OCI-LY7 (cell line): ENCODE measurements at regions not wholly inside any gene's neighbourhood (a gene's known extent, or its start where the extent isn't known, plus 50 kb on each side); places are given as distances from the start of the nearest gene placed in this dataset.

Experiments used
- BruUV-seq: library from RNA; stranded (reverse); fragments of 400-500 nt; replicated peaks from 2 replicates; lab custom pipeline; 2021; lab: Mats Ljungman, UMichigan
- CTCF ChIA-PET: fragments of 300-600 bp; sonication (Branson Sonifier 250); formaldehyde crosslinking; loops from one replicate; lab custom pipeline; 2022; ENCODE audit warnings: antibody characterized with exemption; ENCODE audit not compliant: unreplicated experiment; lab: Charles Lee
- POLR2A ChIA-PET: fragments of 300-600 bp; sonication (Branson Sonifier 250); formaldehyde crosslinking; loops from one replicate; lab custom pipeline; 2022; ENCODE audit warnings: antibody characterized with exemption; lab: Charles Lee
- DNase-seq: peaks from one replicate; pipeline ENCODE4 v3.0.0-alpha.2; 2015; ENCODE audit warnings: low spot score
- H2AFZ ChIP-seq: fragments of 200-600 bp; sonication (generic), shearing (Covaris generic); 2 replicates; pipeline ENCODE4 v1.6.1; 2014; ENCODE audit warnings: mild to moderate bottlenecking, antibody characterized with exemption, low read length, moderate library complexity
- H3K27ac ChIP-seq: fragments of 200-600 bp; sonication (generic); 2 replicates; pipeline ENCODE4 v1.5.1; 2014; ENCODE audit warnings: mixed run types, low read depth, mild to moderate bottlenecking, moderate library complexity, low read length, inconsistent platforms; ENCODE audit not compliant: poor library complexity, severe bottlenecking
- H3K36me3 ChIP-seq: fragments of 200-600 bp; sonication (generic); 2 replicates; pipeline ENCODE4 v1.6.1; 2014; ENCODE audit warnings: mild to moderate bottlenecking, antibody characterized with exemption, low read length, moderate library complexity, mixed read lengths; ENCODE audit not compliant: insufficient read depth
- H3K4me1 ChIP-seq: fragments of 200-600 bp; sonication (generic); 2 replicates; pipeline ENCODE4 v1.5.1; 2014; ENCODE audit warnings: mild to moderate bottlenecking, low read length; ENCODE audit not compliant: insufficient read depth, poor library complexity, severe bottlenecking
- H3K4me2 ChIP-seq: fragments of 200-600 bp; sonication (generic); 2 replicates; pipeline ENCODE4 v1.6.1; 2014; ENCODE audit warnings: mild to moderate bottlenecking, low read length
- H3K4me3 ChIP-seq: fragments of 200-600 bp; sonication (generic); 2 replicates; pipeline ENCODE4 v1.5.1; 2014; ENCODE audit warnings: mild to moderate bottlenecking, low read depth, low read length; ENCODE audit not compliant: poor library complexity, severe bottlenecking
- H3K79me2 ChIP-seq: fragments of 200-600 bp; sonication (generic); 2 replicates; pipeline ENCODE4 v1.6.1; 2016; ENCODE audit warnings: low read depth, mild to moderate bottlenecking, low read length, moderate library complexity, mixed read lengths; ENCODE audit not compliant: insufficient read depth
- H3K9me2 ChIP-seq: fragments of 200-600 bp; sonication (generic); 2 replicates; pipeline ENCODE4 v1.6.1; 2016; ENCODE audit warnings: mild to moderate bottlenecking, low read length, mixed read lengths; ENCODE audit not compliant: insufficient read depth
- H3K9me3 ChIP-seq: fragments of 200-600 bp; sonication (generic); 2 replicates; pipeline ENCODE4 v1.6.1; 2014; ENCODE audit warnings: mild to moderate bottlenecking, mixed run types, low read length, mixed read lengths
- H4K20me1 ChIP-seq: fragments of 200-600 bp; sonication (generic); 2 replicates; pipeline ENCODE4 v1.6.1; 2014; ENCODE audit warnings: mild to moderate bottlenecking, antibody characterized with exemption, low read length, moderate library complexity, mixed read lengths; ENCODE audit not compliant: insufficient read depth
- EZH2phosphoT487 ChIP-seq: fragments of 200-600 bp; sonication (generic); IDR thresholded peaks from 2 replicates; pipeline ENCODE4 v1.6.1; 2018; ENCODE audit warnings: low read depth, borderline replicate concordance, mild to moderate bottlenecking, mixed run types, antibody characterized with exemption, low read length, moderate library complexity, mixed read lengths
- intact Hi-C: fragments of 100-400 bp; cut with micrococcal nuclease; formaldehyde crosslinking; loops from one replicate; pipeline ENCODE4 v1.10.0; 2022; ENCODE audit not compliant: unreplicated experiment
- TF ChIP-seq, protein P1 (sequence below): fragments of 200-600 bp; sonication (generic); conservative IDR thresholded peaks from 2 replicates; pipeline ENCODE4 v1.5.1; 2014; ENCODE audit warnings: mild to moderate bottlenecking, antibody characterized with exemption, low read length, moderate library complexity, mixed read lengths

DNA sequence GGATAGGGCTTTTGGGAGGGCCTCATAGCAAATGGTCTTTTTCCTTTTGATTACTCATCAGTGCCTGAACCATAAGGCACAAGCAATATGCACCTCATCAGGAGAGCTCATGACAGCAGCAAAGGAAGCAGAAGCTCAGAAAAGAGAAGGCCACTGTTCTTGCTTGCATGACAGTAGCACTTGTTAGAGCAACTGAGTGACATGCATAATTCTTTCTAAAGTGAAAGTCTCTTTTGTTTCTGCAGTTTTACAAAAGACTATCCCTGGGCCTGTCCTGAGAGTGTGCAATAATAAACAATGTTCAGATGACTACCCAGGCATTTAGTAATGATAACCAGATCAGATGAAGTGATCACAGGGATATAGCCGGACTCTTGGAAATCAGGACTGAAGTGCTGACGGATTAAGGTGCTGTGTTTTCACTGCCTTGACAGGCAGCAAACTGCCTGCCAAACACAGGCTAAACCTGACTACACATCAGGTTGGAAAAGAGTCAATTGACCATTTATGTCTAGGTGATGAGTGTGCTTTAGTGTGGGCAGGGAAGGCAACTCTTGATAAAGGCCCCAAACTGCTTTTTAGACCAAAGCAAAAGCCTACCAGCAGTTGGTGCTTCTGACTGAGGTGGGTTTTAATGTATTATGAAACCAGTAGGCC lies 1860.3 kb downstream of the TP53TG3F start:
- Histone ChIP-seq H3K9me2 (no peaks in the 10 kb centered on the region), H3K4me3 (no peak overlapping the region), H3K36me3 (no peaks in the 10 kb centered on the region), H3K4me1 (no peaks in the 10 kb centered on the region), H3K4me2 (no peak overlapping the region), H3K27ac (no peak overlapping the region), H3K79me2 (no peaks in the 10 kb centered on the region), H2AFZ (no peak overlapping the region), H4K20me1 (no peaks in the 10 kb centered on the region), H3K9me3 (no peaks in the 10 kb centered on the region)
- TF ChIP-seq EZH2phosphoT487 = no peak
- TF ChIP-seq, protein P1, sequence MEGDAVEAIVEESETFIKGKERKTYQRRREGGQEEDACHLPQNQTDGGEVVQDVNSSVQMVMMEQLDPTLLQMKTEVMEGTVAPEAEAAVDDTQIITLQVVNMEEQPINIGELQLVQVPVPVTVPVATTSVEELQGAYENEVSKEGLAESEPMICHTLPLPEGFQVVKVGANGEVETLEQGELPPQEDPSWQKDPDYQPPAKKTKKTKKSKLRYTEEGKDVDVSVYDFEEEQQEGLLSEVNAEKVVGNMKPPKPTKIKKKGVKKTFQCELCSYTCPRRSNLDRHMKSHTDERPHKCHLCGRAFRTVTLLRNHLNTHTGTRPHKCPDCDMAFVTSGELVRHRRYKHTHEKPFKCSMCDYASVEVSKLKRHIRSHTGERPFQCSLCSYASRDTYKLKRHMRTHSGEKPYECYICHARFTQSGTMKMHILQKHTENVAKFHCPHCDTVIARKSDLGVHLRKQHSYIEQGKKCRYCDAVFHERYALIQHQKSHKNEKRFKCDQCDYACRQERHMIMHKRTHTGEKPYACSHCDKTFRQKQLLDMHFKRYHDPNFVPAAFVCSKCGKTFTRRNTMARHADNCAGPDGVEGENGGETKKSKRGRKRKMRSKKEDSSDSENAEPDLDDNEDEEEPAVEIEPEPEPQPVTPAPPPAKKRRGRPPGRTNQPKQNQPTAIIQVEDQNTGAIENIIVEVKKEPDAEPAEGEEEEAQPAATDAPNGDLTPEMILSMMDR = no peak
- BruUV-seq = no TSS peak
- ChIA-PET POLR2A (no interaction called here), CTCF (no interaction called here)
- DNase-seq = no peak
- intact Hi-C loops = no loop called here

DNA sequence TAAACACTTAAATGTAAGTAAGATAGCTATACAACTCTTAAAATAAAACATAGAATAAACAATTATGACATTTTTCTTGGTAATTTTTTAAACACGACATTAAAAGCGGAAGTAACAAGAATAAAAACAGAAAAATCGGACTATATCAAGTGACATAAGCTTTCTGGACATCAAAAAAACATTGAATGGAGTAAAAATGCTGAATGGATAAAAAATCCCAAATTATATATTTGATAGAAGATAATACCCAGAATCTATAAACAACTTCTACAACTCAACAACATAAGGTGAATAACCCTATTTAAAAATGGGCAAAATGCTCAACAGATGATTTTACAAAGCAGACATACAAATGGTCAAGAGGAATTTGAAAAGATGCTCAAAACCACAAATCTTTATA lies 1866.5 kb downstream of the TP53TG3F start:
- Histone ChIP-seq H3K4me3 (no peak overlapping the region), H3K79me2 (no peaks in the 10 kb centered on the region), H3K9me2 (no peaks in the 10 kb centered on the region), H3K36me3 (no peaks in the 10 kb centered on the region), H3K4me2 (no peak overlapping the region), H2AFZ (no peak overlapping the region), H3K9me3 (no peaks in the 10 kb centered on the region), H4K20me1 (no peaks in the 10 kb centered on the region), H3K27ac (no peak overlapping the region), H3K4me1 (no peaks in the 10 kb centered on the region)
- no TSS peak for BruUV-seq
- intact Hi-C loops = no loop called here
- TF ChIP-seq, protein P1 = no peak
- no peak for TF ChIP-seq EZH2phosphoT487
- DNase-seq = no peak
- ChIA-PET CTCF (no interaction called here), POLR2A (no interaction called here)

DNA sequence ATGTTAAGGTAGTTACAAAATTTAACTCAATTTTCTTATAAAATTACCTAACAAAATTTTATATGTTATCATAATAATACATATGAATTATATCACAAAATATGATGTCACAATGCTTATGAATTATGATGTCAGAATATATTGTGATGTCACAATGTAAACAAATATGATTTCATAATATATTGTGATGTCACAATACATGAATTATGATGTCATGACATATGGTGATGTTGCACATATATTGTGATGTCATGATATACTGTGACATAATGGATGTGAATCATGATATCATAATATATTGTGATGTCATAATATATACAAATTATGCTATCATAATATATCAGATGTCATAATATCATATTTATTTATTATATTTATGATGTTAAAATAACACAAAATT lies 1879.9 kb downstream of the TP53TG3F start:
- intact Hi-C loops = no loop called here
- H4K20me1 ChIP-seq = no peaks in the 10 kb centered on the region
- no peak overlapping the region for H2AFZ ChIP-seq
- no peak for TF ChIP-seq EZH2phosphoT487
- TF ChIP-seq, protein P1 = no peak
- ChIA-PET CTCF (no interaction called here), POLR2A (no interaction called here)
- no peaks in the 10 kb centered on the region for H3K9me2 ChIP-seq
- H3K79me2 ChIP-seq = no peaks in the 10 kb centered on the region
- no peak overlapping the region for H3K27ac ChIP-seq
- peak; percentile 1 for DNase-seq
- BruUV-seq = no TSS peak
- H3K9me3 ChIP-seq = no peaks in the 10 kb centered on the region
- H3K4me1 ChIP-seq = no peaks in the 10 kb centered on the region
- H3K36me3 ChIP-seq = no peaks in the 10 kb centered on the region
- no peak overlapping the region for H3K4me2 ChIP-seq
- H3K4me3 ChIP-seq = no peak overlapping the region
